ENCODE measurements at regions not wholly inside any gene's neighbourhood (a gene's known extent, or its start where the extent isn't known, plus 50 kb on each side); places are given as distances from the start of the nearest gene placed in this dataset.

DNA sequence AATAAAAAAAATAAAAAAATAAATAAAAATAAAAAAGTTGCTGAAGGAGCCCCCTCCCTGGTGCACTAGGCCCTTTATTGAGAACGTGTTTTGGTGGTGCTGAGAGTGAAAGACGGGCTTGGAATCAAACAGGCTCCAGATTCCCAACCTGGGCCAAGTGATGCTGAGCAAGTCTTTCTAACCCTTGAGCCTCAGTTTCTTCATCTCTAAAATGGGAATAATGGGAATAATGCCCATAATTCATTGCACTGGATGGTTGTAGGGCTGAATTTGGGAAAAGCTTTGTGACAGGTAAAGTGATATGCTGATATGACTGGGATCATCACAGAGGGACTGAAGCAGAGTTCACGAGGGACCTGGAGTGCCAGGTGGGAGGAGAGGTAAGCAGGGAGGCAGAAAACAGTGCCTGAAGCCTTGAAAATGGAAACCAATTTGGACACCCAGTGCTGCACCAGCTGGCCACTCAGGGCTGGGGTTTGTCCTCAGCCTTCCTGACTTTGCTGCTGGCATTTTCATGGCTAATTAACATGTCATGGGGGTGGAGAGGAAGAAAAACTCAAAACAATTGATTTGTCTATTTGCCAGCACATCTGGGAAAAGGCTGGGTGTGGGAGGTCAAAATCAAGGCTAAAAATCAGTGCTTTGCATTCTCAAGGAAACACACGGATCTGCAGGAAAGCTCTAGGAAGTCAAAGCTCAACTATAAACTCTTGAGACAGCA is 241.3 kb downstream of the LOXHD1 start:
- Histone ChIP-seq H4K20me1 (ENCODE audit: insufficient read depth) (no peaks in the 10 kb centered on the region), H2AFZ (no peak overlapping the region), H3K9me2 (ENCODE audit: insufficient read depth) (no peaks in the 10 kb centered on the region), H3K9me3 (ENCODE audit: low read depth) (no peaks in the 10 kb centered on the region), H3K79me2 (ENCODE audit: insufficient read depth) (no peaks in the 10 kb centered on the region), H3K27ac (no peak overlapping the region), H3K4me2 (ENCODE audit: unreplicated experiment) (no peak overlapping the region), H3K4me1 (ENCODE audit: insufficient read depth) (no peaks in the 10 kb centered on the region), H3K9ac (no peak overlapping the region), H3K36me3 (ENCODE audit: low read depth) (no peaks in the 10 kb centered on the region), H3K27me3 (replicated peaks; ENCODE audit: insufficient read depth) (peaks cover 7% of the 10 kb centered on the region; the same call in 1 of the 2 replicates), H3K4me3 (no peak overlapping the region), H3F3A (ENCODE audit: insufficient read depth) (no peaks in the 10 kb centered on the region)
- no peak for DNase-seq
- 18 to 19% methylated on average over 4 of the region's 4 CpGs for WGBS, 2 experiments (ENCODE audit: low coverage in 1 of 2, low lambda C conversion rate in 2 of 2, missing lambda C conversion rate in 2 of 2)
- in situ Hi-C loops (cut with MboI): no loop called here
- TF ChIP-seq EZH2phosphoT487 (IDR thresholded peaks at IDR 0.05; ENCODE audit: insufficient read depth, low read depth): no peak
- TF ChIP-seq EZH2 (IDR thresholded peaks at IDR 0.05; ENCODE audit: insufficient read depth, poor library complexity, severe bottlenecking): no peak

GRCh38 chr18:46416706-46417638 is 240.0 kb downstream of the LOXHD1 start:
- H2AFZ ChIP-seq: no peak overlapping the region
- H3K36me3 ChIP-seq (ENCODE audit: low read depth): no peaks in the 10 kb centered on the region
- no peaks in the 10 kb centered on the region for H3K9me3 ChIP-seq (ENCODE audit: low read depth)
- DNase-seq: peak; percentile 11
- peaks cover 5% of the 10 kb centered on the region; the same call in 1 of the 2 replicates for H3K27me3 ChIP-seq (replicated peaks; ENCODE audit: insufficient read depth)
- no peak for TF ChIP-seq EZH2 (IDR thresholded peaks at IDR 0.05; ENCODE audit: insufficient read depth, poor library complexity, severe bottlenecking)
- TF ChIP-seq EZH2phosphoT487 (IDR thresholded peaks at IDR 0.05; ENCODE audit: insufficient read depth, low read depth): no peak
- no peak overlapping the region for H3K27ac ChIP-seq
- H3K4me1 ChIP-seq (ENCODE audit: insufficient read depth): no peaks in the 10 kb centered on the region
- H3K4me3 ChIP-seq: no peak overlapping the region
- WGBS, 2 experiments (ENCODE audit: low coverage in 1 of 2, low lambda C conversion rate in 2 of 2, missing lambda C conversion rate in 2 of 2): 41 to 55% methylated on average over 4 of the region's 4 CpGs
- in situ Hi-C loops (cut with MboI): no loop called here
- H3K4me2 ChIP-seq (ENCODE audit: unreplicated experiment): no peak overlapping the region
- no peaks in the 10 kb centered on the region for H4K20me1 ChIP-seq (ENCODE audit: insufficient read depth)
- H3K9ac ChIP-seq: no peak overlapping the region
- no peaks in the 10 kb centered on the region for H3K9me2 ChIP-seq (ENCODE audit: insufficient read depth)
- no peaks in the 10 kb centered on the region for H3K79me2 ChIP-seq (ENCODE audit: insufficient read depth)
- H3F3A ChIP-seq (ENCODE audit: insufficient read depth): no peaks in the 10 kb centered on the region

DNA sequence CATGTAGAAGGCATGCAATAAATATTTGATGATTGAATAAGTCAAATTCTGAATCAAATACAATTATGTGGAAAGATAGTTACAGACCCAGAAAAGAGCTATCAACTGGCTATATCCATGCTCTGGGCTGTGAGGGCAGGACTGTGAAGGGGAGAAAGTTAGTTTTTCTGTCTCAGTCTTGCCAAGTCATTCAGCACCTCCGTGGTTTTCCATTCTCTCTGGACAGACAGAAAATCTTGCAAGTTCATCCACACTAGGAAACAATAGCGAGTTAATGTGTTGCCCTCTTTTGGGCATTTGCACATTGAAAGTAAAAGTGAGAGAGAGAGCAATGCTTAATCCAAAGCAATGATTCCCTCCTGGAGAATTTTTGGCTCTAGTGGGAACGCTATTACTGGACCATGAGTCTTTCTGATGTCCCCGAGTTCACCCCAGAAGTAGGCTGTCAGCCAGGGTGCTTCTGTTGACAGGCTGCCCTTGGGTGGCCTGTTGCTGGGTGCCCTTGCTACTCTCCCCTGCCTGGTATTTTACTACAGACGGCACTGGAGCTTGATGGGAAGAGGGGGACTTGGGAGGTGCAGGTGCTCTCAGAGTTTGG is 238.3 kb downstream of the LOXHD1 start:
- no peak overlapping the region for H2AFZ ChIP-seq
- no peaks in the 10 kb centered on the region for H3K4me1 ChIP-seq (ENCODE audit: insufficient read depth)
- no peaks in the 10 kb centered on the region for H3F3A ChIP-seq (ENCODE audit: insufficient read depth)
- H3K27ac ChIP-seq: no peak overlapping the region
- no peaks in the 10 kb centered on the region for H3K9me3 ChIP-seq (ENCODE audit: low read depth)
- DNase-seq: peak; percentile 39
- no peaks in the 10 kb centered on the region for H3K36me3 ChIP-seq (ENCODE audit: low read depth)
- no peaks in the 10 kb centered on the region for H3K79me2 ChIP-seq (ENCODE audit: insufficient read depth)
- 0 out of 2 replicates have a peak, but pooled peaks cover 5% of the 10 kb centered on the region for H3K27me3 ChIP-seq (replicated peaks; ENCODE audit: insufficient read depth)
- no peaks in the 10 kb centered on the region for H4K20me1 ChIP-seq (ENCODE audit: insufficient read depth)
- in situ Hi-C loops (cut with MboI): no loop called here
- H3K9ac ChIP-seq: no peak overlapping the region
- H3K9me2 ChIP-seq (ENCODE audit: insufficient read depth): no peaks in the 10 kb centered on the region
- TF ChIP-seq EZH2 (IDR thresholded peaks at IDR 0.05; ENCODE audit: insufficient read depth, poor library complexity, severe bottlenecking): no peak
- TF ChIP-seq EZH2phosphoT487 (IDR thresholded peaks at IDR 0.05; ENCODE audit: insufficient read depth, low read depth): no peak
- H3K4me2 ChIP-seq (ENCODE audit: unreplicated experiment): no peak overlapping the region
- 10 to 16% methylated on average over 5 of the region's 5 CpGs for WGBS, 2 experiments (ENCODE audit: low coverage in 1 of 2, low lambda C conversion rate in 2 of 2, missing lambda C conversion rate in 2 of 2)
- no peak overlapping the region for H3K4me3 ChIP-seq

- Histone ChIP-seq H2AFZ (no peak overlapping the region), H4K20me1 (ENCODE audit: insufficient read depth) (no peaks in the 10 kb centered on the region), H3K79me2 (ENCODE audit: insufficient read depth) (no peaks in the 10 kb centered on the region), H3K36me3 (ENCODE audit: low read depth) (no peaks in the 10 kb centered on the region), H3K9me2 (ENCODE audit: insufficient read depth) (no peaks in the 10 kb centered on the region), H3K4me2 (ENCODE audit: unreplicated experiment) (no peak overlapping the region), H3K9ac (no peak overlapping the region), H3F3A (ENCODE audit: insufficient read depth) (no peaks in the 10 kb centered on the region), H3K4me3 (no peak overlapping the region), H3K4me1 (ENCODE audit: insufficient read depth) (no peaks in the 10 kb centered on the region), H3K27ac (no peak overlapping the region), H3K27me3 (replicated peaks; ENCODE audit: insufficient read depth) (peaks cover 5% of the 10 kb centered on the region; the same call in 1 of the 2 replicates), H3K9me3 (ENCODE audit: low read depth) (no peaks in the 10 kb centered on the region)
- in situ Hi-C loops (cut with MboI): no loop called here
- TF ChIP-seq EZH2phosphoT487 (IDR thresholded peaks at IDR 0.05; ENCODE audit: insufficient read depth, low read depth) (no peak), EZH2 (IDR thresholded peaks at IDR 0.05; ENCODE audit: insufficient read depth, poor library complexity, severe bottlenecking) (no peak)
- 70 to 71% methylated on average over 12 of the region's 12 CpGs for WGBS, 2 experiments (ENCODE audit: low coverage in 1 of 2, low lambda C conversion rate in 2 of 2, missing lambda C conversion rate in 2 of 2)
- DNase-seq: no peak
These were observed 237.5 kb downstream of the LOXHD1 start for GRCh38 chr18:46419391-46420141.
